KBM-7 (cell line): ENCODE measurements at regions not wholly inside any gene's neighbourhood (a gene's known extent, or its start where the extent isn't known, plus 50 kb on each side); places are given as distances from the start of the nearest gene placed in this dataset.
"Not testable (repeated sequence)": the region's sequence is repeated elsewhere in the genome, so short reads cannot be mapped to it uniquely, and the experiment has no call there.

ENCODE experiments used
- DNase-seq: peaks from one replicate; pipeline ENCODE4 v3.0.0-alpha.2; 2015
- in situ Hi-C: fragments of 300-500 bp; cut with MboI; formaldehyde crosslinking; loops from 2 replicates; pipeline ENCODE4 v1.14.3; 2020; ENCODE audit warnings: low sequenced_read_pairs, low pct_unique_long_range_greater_than_20kb, mixed read lengths

DNA sequence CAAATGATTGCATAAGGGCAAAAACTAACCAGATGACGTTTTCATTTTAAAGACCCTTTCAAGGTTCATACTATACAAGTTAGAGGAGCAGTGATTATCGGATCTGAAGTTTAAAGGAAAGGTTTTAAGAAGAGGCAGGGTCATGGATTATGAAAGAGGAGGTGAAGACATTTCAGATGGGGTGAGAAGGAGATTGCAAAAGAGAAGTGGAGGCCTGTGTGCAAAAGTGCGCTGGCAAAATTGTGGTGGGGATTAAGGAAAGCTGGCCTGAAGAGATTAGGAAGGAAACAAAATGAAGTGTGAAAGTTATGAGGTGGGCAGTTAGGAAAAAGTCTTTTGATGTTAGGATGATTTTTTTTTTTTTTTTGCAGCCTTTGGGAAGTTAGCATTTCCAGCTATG is 935.7 kb upstream of the FAM98A start:
- in situ Hi-C loops: no loop called here
- DNase-seq: no peak

DNA sequence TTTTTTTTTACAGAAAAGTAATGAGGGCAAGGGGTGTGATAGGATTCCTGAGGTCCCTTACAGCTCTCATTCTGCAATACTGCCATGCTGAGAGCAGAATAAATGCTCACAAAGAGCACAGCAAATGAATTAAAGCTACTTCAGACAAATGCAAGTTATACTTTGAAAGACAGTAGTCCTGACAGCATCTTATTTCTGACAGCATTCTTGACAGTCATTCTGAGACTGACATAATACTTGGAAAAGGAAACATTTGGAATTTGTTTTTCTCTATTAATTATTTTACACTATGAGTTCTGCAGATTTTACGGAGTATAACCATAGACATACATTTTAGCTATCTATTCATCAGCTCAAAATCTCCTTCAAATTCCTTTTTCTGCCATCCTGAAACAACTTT is 935.2 kb upstream of the FAM98A start:
- in situ Hi-C loops: no loop called here
- no peak for DNase-seq

DNA sequence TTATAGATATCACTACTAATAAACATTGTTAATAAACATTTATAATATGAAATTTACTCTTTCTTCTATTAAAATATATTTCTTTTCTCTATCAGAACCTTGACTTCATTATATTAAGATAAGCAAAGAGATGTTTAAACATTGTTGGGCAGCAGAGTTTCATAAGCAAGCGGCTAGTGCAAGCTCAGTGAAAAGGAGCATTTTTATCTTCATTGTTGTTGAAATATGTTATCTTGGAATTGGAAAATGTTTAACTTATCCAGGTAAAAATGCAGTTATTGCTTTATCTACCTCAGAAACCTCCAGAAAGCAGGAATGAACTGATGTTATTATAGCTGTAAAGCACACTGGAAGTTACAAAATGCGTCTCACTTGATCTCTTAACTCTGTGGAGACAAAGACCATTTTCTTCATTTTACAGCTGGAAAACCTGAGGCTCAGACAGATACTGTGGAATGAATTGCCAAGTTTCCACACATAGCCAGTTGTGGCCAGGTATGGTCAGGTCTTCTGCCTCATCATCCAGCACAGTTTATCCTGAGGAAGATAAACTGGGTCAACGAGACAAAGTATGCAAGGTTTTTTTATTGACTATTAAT is 934.6 kb upstream of the FAM98A start:
- in situ Hi-C loops: no loop called here
- DNase-seq: no peak

GRCh38 chr2:34529965-34530364 is 930.9 kb upstream of the FAM98A start:
- in situ Hi-C loops: no loop called here
- DNase-seq: no peak

GRCh38 chr2:34523958-34524514 is 924.9 kb upstream of the FAM98A start:
- in situ Hi-C loops: no loop called here
- no peak for DNase-seq

- DNase-seq: no peak
- in situ Hi-C loops: no loop called here
These were observed 920.6 kb upstream of the FAM98A start for GRCh38 chr2:34519659-34520058.

GRCh38 chr2:34498561-34498960 is 899.5 kb upstream of the FAM98A start:
- in situ Hi-C loops: no loop called here
- no peak for DNase-seq

GRCh38 chr2:34494192-34494591 is 895.1 kb upstream of the FAM98A start:
- DNase-seq, in situ Hi-C loops: not testable (repeated sequence)

DNA sequence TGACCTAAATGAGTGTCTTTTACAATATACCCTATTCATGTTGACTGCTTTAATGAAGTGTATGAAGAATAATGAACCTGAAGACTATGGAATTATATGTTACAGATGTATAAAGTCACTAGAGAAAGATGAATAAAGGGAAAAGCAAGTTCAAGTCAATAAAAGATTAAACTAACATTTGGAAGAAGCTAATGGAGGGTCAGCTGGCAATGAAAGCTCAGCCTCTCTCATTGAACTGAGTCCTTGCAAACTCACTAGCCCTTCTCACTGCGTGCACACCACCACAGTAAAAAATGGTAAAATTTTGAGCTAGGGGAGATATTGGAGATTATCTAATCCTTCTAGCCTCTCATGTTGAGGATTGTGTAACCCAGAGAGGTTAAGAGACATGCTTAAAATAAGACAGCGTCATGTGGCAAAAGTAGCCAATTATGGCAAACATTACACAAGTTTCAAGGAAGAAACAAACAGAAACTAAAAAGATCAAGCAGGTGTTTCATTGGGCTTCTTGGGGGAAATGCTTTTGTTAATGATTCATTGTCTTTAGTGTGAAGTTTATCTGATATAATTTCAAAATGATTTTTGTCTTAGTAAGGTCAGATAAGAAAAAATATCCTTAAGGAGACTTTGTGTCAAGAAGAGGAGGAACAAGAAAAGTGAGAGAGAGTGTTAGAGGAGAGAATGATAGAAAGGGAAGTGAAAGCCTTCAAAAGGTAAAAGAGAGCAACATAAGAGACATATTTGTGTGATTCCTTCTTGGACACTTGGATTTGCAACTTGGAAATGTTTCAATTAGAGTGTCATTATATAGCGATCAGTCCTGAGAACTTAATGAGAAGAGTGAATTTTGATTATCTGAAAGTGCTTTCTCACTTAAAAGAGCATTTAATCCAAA is 893.7 kb upstream of the FAM98A start:
- in situ Hi-C loops: no loop called here
- DNase-seq: no peak

DNA sequence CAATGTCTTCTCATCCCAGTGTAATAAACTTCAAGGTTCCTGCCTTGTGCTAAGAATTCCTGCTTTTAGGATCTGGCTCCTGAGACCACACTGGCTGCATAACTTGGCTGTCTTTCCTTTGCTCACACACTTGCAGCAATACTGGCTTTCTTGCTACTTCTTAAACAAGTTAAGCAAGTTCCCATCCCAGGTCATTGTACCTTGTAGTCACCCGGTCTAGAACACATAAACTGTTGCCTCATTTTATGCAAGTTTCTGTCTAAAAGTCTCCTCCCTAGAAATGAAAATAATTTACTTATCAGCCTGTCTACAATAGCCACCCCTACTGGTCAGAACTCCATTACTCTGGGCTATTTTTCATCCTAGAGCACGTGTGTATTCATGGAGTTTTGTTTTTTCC is 887.9 kb upstream of the FAM98A start:
- DNase-seq: no peak
- in situ Hi-C loops: no loop called here

DNA sequence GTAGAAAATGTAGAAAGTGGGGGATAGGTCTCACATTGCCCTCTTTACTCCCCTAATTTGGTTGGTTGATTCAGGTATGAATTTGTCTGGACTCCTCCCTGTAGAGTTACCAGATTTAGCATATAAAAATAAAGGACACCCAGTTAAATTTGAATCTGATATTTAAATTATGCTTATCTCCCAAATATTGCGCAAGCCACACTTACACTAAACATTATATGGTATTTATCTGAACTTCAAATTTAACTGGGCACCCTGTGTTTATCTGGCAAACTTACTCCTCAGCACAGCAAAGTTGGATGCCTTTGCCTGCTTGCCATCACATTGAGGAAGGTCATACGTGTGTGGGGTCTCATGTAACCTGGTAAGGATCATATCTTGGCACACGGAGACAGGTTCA is 882.4 kb upstream of the FAM98A start:
- DNase-seq: no peak
- in situ Hi-C loops: no loop called here

GRCh38 chr2:34480366-34480765 is 881.3 kb upstream of the FAM98A start:
- no peak for DNase-seq
- in situ Hi-C loops: no loop called here

- in situ Hi-C loops: no loop called here
These were observed 876.1 kb upstream of the FAM98A start for GRCh38 chr2:34475156-34475555.

GRCh38 chr2:34474646-34475045 is 875.5 kb upstream of the FAM98A start:
- no peak for DNase-seq
- in situ Hi-C loops: no loop called here

More at GRCh38 chr2:34475156-34475555, 876.1 kb upstream of the FAM98A start:
- no peak for DNase-seq

DNA sequence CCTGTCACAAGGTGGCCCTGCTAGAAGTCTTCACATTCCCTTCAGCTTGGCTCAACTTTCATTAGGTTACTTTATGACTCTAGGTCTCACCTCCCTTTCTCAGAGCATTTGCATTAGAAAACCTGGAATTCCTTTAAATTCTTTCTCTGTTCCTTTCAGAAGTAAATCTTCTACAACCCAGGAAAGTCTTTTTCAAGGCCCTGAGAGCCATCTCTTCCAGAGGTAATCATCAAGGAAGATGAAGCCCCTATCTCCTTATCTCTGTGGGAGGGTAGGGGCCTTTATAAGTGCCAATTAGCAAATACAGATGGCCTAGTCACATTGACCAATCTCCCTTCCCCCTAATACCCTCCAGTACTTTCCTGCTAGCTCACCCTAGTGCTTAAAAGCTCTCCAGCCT is 848.0 kb upstream of the FAM98A start:
- in situ Hi-C loops: no loop called here
- no peak for DNase-seq

GRCh38 chr2:34423301-34423700 is 824.2 kb upstream of the FAM98A start:
- in situ Hi-C loops: no loop called here
- no peak for DNase-seq

DNA sequence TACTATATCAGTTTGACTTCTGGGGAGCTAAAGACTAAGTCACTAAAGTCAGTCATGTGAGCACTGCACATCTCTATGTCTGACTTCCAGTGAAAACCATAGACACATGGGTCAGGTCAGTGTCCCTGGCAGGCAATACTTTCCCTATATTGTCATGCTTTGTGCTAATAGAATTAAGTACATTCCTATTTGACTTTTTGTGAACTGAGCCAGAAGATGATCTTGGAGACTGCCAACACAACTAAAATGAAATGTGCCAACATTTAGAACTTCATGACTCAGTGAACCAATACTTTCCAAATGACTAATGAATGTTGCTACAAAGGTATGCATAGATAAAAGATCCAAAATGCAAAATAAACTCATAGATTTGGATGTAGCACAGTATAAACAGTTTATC is 820.8 kb upstream of the FAM98A start:
- no peak for DNase-seq

GRCh38 chr2:34416856-34417255 is 817.8 kb upstream of the FAM98A start:
- in situ Hi-C loops: no loop called here

More for the DNA sequence above, 820.8 kb upstream of the FAM98A start:
- in situ Hi-C loops: no loop called here

DNA sequence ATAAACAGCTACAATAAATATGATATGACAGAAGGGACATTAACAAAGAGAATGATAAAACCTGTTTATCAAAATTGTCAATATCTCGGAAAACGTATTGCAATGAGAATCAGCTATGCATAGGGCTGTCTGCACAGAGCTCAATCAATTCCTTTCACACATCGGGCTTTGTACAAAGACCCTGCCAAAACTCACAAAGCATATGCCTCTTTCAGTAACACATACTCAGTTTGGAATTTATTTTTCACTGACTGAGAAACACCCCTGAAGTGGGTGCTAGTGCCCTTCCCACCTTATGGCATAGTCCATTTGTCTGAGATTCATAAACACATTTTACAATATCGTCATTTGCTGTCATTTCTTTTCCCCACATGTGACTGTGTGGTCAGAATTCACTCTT is 815.8 kb upstream of the FAM98A start:
- in situ Hi-C loops: no loop called here
- no peak for DNase-seq

More at GRCh38 chr2:34416856-34417255, 817.8 kb upstream of the FAM98A start:
- DNase-seq: no peak

DNA sequence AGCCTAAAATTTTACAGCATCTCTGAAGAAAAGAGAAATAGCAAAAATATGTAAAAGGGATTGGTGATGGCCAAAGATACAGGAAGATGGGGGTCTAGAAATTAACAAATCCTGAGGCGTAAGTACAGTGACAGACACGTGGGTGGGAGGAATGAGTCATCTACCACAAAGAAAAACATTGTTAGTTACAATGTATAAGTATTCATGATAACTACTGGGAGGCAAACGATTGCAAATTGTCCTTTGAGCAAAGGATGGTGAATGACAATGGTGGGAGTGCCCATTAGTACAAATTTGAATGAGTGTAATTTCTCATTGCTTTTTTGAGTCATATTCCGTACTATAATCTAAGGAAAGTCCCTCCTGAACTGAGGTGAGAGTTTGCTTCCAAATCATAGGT is 809.0 kb upstream of the FAM98A start:
- in situ Hi-C loops: no loop called here
- no peak for DNase-seq
